ENCODE measurements at regions not wholly inside any gene's neighbourhood (a gene's known extent, or its start where the extent isn't known, plus 50 kb on each side); places are given as distances from the start of the nearest gene placed in this dataset.

- TF ChIP-seq MITF (IDR thresholded peaks at IDR 0.05): peak; percentile 77; the same call in 1 of the 2 replicates
- TF ChIP-seq ETV1 (tag; conservative IDR thresholded peaks at IDR 0.05; ENCODE audit: low read depth): no peak
- no peak for TF ChIP-seq CLOCK (CRISPR knock-in tag; IDR thresholded peaks at IDR 0.05; ENCODE audit: borderline replicate concordance)
- TF ChIP-seq ZNF224 (CRISPR knock-in tag; IDR thresholded peaks at IDR 0.05): no peak
- TF ChIP-seq TCFL5 (CRISPR knock-in tag; conservative IDR thresholded peaks at IDR 0.05): no peak
- peak; percentile 87 for TF ChIP-seq ARID1B (IDR thresholded peaks at IDR 0.05)
- no peak for TF ChIP-seq ZNF140 (CRISPR knock-in tag; IDR thresholded peaks at IDR 0.05)
- TF ChIP-seq ESRRB (CRISPR knock-in tag; IDR thresholded peaks at IDR 0.05; ENCODE audit: borderline replicate concordance): no peak
- no peak for TF ChIP-seq CREB3 (tag; conservative IDR thresholded peaks at IDR 0.05; ENCODE audit: low read depth)
- no peak for TF ChIP-seq MAFK (IDR thresholded peaks at IDR 0.05; ENCODE audit: low read length)
- TF ChIP-seq ZBTB2 (IDR thresholded peaks at IDR 0.05): no peak
- TF ChIP-seq ZBTB11 (CRISPR knock-in tag; IDR thresholded peaks at IDR 0.05): peak in 1 of 3 experiments; percentile 15; a peak in 1 of 6 replicates
- no peak for TF ChIP-seq ZNF436 (CRISPR knock-in tag; IDR thresholded peaks at IDR 0.05)
- no peak for TF ChIP-seq KLF1 (tag; IDR thresholded peaks at IDR 0.05)
- no peak for TF ChIP-seq PML (IDR thresholded peaks at IDR 0.05; ENCODE audit: low read length)
- peak; percentile 28; the same call in 1 of the 2 replicates for TF ChIP-seq POLR2AphosphoS5 (IDR thresholded peaks at IDR 0.05; ENCODE audit: control insufficient read depth, insufficient read depth, low read depth, low read length)
- TF ChIP-seq MEIS2 (IDR thresholded peaks at IDR 0.05; ENCODE audit: partially characterized antibody): peak; percentile 91
Measured at GRCh38 chr2:113822087-113822815, 65.8 kb upstream of the SLC35F5 start (continued).
